ENCODE measurements at regions not wholly inside any gene's neighbourhood (a gene's known extent, or its start where the extent isn't known, plus 50 kb on each side); places are given as distances from the start of the nearest gene placed in this dataset.

- no peak for TF ChIP-seq CTCF (IDR thresholded peaks at IDR 0.05)
- no peak for TF ChIP-seq POLR2A (IDR thresholded peaks at IDR 0.05; ENCODE audit: low read depth)
Observed at GRCh38 chr14:58711382-58711781, 73.6 kb downstream of the DACT1 start.
